ENCODE measurements at regions not wholly inside any gene's neighbourhood (a gene's known extent, or its start where the extent isn't known, plus 50 kb on each side); places are given as distances from the start of the nearest gene placed in this dataset.

DNA sequence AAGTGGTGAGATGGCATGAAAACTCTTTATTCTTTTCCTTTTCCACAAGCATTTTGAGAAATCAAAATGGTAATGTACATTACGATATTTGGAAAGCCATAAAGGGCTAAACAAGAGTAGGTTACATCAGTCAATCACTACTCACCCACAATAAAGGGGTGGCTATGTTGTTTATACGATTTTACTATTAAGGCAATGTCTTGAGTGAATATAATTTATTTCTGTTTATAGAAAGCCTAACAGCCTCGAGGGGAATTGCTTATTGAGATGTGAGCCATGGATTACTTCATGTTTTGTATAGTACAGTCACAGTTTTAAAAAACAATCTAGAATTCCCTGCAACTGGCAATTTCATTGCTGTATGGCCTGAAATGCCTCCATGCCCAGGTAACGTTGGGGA, 237.5 kb upstream of the RBBP8 start:
- no peaks in the 10 kb centered on the region for H3K36me3 ChIP-seq (ENCODE audit: insufficient read depth, low read length)
- H3K27ac ChIP-seq (ENCODE audit: low read depth, low read length, poor library complexity, severe bottlenecking) = no peak overlapping the region
- H3F3A ChIP-seq (ENCODE audit: insufficient read depth, low read length) = no peaks in the 10 kb centered on the region
- H3K4me2 ChIP-seq (ENCODE audit: low read length) = no peak overlapping the region
- no peak overlapping the region for H2AFZ ChIP-seq (ENCODE audit: low read length)
- H4K20me1 ChIP-seq (ENCODE audit: insufficient read depth, low read length) = no peaks in the 10 kb centered on the region
- no peak overlapping the region for H3K4me3 ChIP-seq (ENCODE audit: low read depth, low read length, poor library complexity, severe bottlenecking)
- no peaks in the 10 kb centered on the region for H3K4me1 ChIP-seq (ENCODE audit: insufficient read depth, low read length, severe bottlenecking)
- no peaks in the 10 kb centered on the region for H3K9me2 ChIP-seq (ENCODE audit: low read depth, low read length)
- no peaks in the 10 kb centered on the region for H3K79me2 ChIP-seq (ENCODE audit: insufficient read depth, low read length)
- no peaks in the 10 kb centered on the region for H3K9me3 ChIP-seq (ENCODE audit: low read length)
- no peak for TF ChIP-seq EZH2 (IDR thresholded peaks at IDR 0.05; ENCODE audit: borderline replicate concordance, low read length)
- no peak overlapping the region for H3K9ac ChIP-seq (ENCODE audit: low read length)
- peaks cover 7% of the 10 kb centered on the region; the same call in 1 of the 2 replicates for H3K27me3 ChIP-seq (ENCODE audit: insufficient read depth, low read length)

DNA sequence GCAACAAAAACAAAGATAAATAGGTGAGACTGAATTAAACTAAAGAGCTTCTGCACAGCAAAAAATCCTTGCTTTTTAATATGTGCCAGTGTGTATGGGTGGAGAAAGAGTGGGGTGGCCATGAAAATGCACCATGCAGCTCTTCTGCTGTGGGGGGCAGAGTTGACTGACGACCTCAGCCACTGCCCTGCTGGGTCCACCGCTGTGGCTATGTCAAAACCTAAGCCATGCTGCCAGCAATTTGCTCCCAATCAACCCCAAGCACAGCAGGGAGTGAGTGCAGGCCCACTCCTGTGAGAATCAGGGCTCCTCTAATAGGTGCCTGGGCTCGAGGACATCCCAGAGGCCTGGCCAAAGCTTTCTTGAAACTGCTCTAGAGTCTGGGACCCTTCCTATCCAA, 235.6 kb upstream of the RBBP8 start:
- peaks cover 7% of the 10 kb centered on the region; the same call in 1 of the 2 replicates for H3K27me3 ChIP-seq (ENCODE audit: insufficient read depth, low read length)
- no peak overlapping the region for H3K4me3 ChIP-seq (ENCODE audit: low read depth, low read length, poor library complexity, severe bottlenecking)
- H3K36me3 ChIP-seq (ENCODE audit: insufficient read depth, low read length) = no peaks in the 10 kb centered on the region
- no peak overlapping the region for H3K9ac ChIP-seq (ENCODE audit: low read length)
- no peaks in the 10 kb centered on the region for H3K9me2 ChIP-seq (ENCODE audit: low read depth, low read length)
- TF ChIP-seq, protein P1, sequence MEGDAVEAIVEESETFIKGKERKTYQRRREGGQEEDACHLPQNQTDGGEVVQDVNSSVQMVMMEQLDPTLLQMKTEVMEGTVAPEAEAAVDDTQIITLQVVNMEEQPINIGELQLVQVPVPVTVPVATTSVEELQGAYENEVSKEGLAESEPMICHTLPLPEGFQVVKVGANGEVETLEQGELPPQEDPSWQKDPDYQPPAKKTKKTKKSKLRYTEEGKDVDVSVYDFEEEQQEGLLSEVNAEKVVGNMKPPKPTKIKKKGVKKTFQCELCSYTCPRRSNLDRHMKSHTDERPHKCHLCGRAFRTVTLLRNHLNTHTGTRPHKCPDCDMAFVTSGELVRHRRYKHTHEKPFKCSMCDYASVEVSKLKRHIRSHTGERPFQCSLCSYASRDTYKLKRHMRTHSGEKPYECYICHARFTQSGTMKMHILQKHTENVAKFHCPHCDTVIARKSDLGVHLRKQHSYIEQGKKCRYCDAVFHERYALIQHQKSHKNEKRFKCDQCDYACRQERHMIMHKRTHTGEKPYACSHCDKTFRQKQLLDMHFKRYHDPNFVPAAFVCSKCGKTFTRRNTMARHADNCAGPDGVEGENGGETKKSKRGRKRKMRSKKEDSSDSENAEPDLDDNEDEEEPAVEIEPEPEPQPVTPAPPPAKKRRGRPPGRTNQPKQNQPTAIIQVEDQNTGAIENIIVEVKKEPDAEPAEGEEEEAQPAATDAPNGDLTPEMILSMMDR (IDR thresholded peaks at IDR 0.05; ENCODE audit: low read length) = no peak
- H3K4me2 ChIP-seq (ENCODE audit: low read length) = no peak overlapping the region
- no peaks in the 10 kb centered on the region for H3K4me1 ChIP-seq (ENCODE audit: insufficient read depth, low read length, severe bottlenecking)
- no peaks in the 10 kb centered on the region for H3K9me3 ChIP-seq (ENCODE audit: low read length)
- H2AFZ ChIP-seq (ENCODE audit: low read length) = no peak overlapping the region
- H3K79me2 ChIP-seq (ENCODE audit: insufficient read depth, low read length) = no peaks in the 10 kb centered on the region
- H3K27ac ChIP-seq (ENCODE audit: low read depth, low read length, poor library complexity, severe bottlenecking) = no peak overlapping the region
- H3F3A ChIP-seq (ENCODE audit: insufficient read depth, low read length) = no peaks in the 10 kb centered on the region
- H4K20me1 ChIP-seq (ENCODE audit: insufficient read depth, low read length) = no peaks in the 10 kb centered on the region

DNA sequence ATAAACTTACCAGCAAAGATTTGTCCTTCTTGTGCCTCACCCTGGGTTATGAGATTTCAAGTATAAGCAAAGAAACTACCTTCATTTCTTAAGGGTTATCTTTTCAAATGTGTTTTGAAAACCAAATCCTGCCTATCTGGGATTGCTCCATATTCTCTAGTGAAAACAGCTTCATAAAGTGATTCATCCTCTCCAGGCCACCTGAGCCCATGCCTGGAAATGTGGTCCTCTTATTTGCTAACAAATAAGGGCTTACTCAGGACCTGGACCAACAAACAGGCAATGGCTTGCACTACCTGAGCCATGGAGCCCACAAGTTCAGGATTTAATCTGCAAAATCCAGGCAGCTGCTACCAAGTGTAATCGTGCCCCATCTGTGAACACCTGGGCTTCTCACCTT, 234.4 kb upstream of the RBBP8 start:
- TF ChIP-seq, protein P1 (IDR thresholded peaks at IDR 0.05; ENCODE audit: low read length) = no peak
- no peak for TF ChIP-seq EZH2 (IDR thresholded peaks at IDR 0.05; ENCODE audit: borderline replicate concordance, low read length)
- H2AFZ ChIP-seq (ENCODE audit: low read length) = no peak overlapping the region
- H3K9ac ChIP-seq (ENCODE audit: low read length) = no peak overlapping the region
- H3K27me3 ChIP-seq (ENCODE audit: insufficient read depth, low read length) = peaks cover 7% of the 10 kb centered on the region; the same call in 1 of the 2 replicates
- H3K4me2 ChIP-seq (ENCODE audit: low read length) = no peak overlapping the region
- no peaks in the 10 kb centered on the region for H3K9me3 ChIP-seq (ENCODE audit: low read length)
- H3F3A ChIP-seq (ENCODE audit: insufficient read depth, low read length) = no peaks in the 10 kb centered on the region
- H3K4me1 ChIP-seq (ENCODE audit: insufficient read depth, low read length, severe bottlenecking) = no peaks in the 10 kb centered on the region
- H3K9me2 ChIP-seq (ENCODE audit: low read depth, low read length) = no peaks in the 10 kb centered on the region
- H4K20me1 ChIP-seq (ENCODE audit: insufficient read depth, low read length) = no peaks in the 10 kb centered on the region
- H3K27ac ChIP-seq (ENCODE audit: low read depth, low read length, poor library complexity, severe bottlenecking) = no peak overlapping the region
- H3K79me2 ChIP-seq (ENCODE audit: insufficient read depth, low read length) = no peaks in the 10 kb centered on the region
- H3K36me3 ChIP-seq (ENCODE audit: insufficient read depth, low read length) = no peaks in the 10 kb centered on the region
- H3K4me3 ChIP-seq (ENCODE audit: low read depth, low read length, poor library complexity, severe bottlenecking) = no peak overlapping the region

DNA sequence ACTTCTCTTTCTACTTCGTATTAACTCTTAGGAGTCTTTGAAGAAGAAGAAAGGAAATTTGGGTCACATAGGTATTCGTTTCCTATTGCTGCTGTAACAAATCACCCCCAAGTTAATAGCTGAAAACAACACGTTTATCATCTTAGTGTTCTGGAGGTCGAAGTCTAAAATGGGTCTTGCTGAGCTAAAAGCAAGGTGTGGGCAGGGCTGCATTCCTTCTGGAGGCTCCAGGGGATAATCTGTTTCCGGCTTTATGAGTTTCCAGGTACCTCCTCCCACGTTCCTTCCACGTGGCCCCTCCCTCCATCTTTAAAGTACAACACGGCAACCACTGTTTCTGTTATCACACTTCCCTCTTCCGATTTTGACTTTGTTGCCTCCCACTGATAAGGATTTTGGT, 233.5 kb upstream of the RBBP8 start:
- H3K27ac ChIP-seq (ENCODE audit: low read depth, low read length, poor library complexity, severe bottlenecking) = no peak overlapping the region
- H3K4me3 ChIP-seq (ENCODE audit: low read depth, low read length, poor library complexity, severe bottlenecking) = no peak overlapping the region
- no peaks in the 10 kb centered on the region for H3K4me1 ChIP-seq (ENCODE audit: insufficient read depth, low read length, severe bottlenecking)
- no peaks in the 10 kb centered on the region for H3F3A ChIP-seq (ENCODE audit: insufficient read depth, low read length)
- peaks cover 7% of the 10 kb centered on the region; the same call in 1 of the 2 replicates for H3K27me3 ChIP-seq (ENCODE audit: insufficient read depth, low read length)
- no peaks in the 10 kb centered on the region for H3K9me2 ChIP-seq (ENCODE audit: low read depth, low read length)
- H2AFZ ChIP-seq (ENCODE audit: low read length) = no peak overlapping the region
- H4K20me1 ChIP-seq (ENCODE audit: insufficient read depth, low read length) = no peaks in the 10 kb centered on the region
- H3K9me3 ChIP-seq (ENCODE audit: low read length) = no peaks in the 10 kb centered on the region
- TF ChIP-seq, protein P1 (IDR thresholded peaks at IDR 0.05; ENCODE audit: low read length) = no peak
- no peak for TF ChIP-seq EZH2 (IDR thresholded peaks at IDR 0.05; ENCODE audit: borderline replicate concordance, low read length)
- H3K79me2 ChIP-seq (ENCODE audit: insufficient read depth, low read length) = no peaks in the 10 kb centered on the region
- H3K36me3 ChIP-seq (ENCODE audit: insufficient read depth, low read length) = no peaks in the 10 kb centered on the region
- no peak overlapping the region for H3K4me2 ChIP-seq (ENCODE audit: low read length)
- no peak overlapping the region for H3K9ac ChIP-seq (ENCODE audit: low read length)
